ENCODE measurements at regions not wholly inside any gene's neighbourhood (a gene's known extent, or its start where the extent isn't known, plus 50 kb on each side); places are given as distances from the start of the nearest gene placed in this dataset.

DNA sequence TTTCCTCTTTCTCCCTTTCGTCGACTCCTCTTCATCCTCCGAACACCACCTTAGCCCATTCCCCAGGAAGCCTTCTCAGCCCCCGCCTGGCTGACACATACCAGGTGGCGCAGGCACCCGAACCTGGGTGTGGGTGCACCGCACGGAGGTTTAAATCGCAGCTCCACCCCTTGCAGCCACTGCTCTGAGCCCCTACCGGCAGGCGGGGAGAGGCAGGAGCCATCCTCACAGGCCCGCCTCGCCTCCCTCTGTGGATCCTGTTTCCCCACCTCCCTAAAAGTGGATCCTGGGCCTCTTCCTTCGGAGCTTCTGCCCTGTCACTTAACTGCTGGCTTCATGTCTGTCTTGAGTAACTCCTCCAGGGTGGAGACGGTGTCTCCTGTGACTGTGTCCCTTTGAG, 110.7 kb downstream of the OLFM1 start:
- TF ChIP-seq, protein P1, sequence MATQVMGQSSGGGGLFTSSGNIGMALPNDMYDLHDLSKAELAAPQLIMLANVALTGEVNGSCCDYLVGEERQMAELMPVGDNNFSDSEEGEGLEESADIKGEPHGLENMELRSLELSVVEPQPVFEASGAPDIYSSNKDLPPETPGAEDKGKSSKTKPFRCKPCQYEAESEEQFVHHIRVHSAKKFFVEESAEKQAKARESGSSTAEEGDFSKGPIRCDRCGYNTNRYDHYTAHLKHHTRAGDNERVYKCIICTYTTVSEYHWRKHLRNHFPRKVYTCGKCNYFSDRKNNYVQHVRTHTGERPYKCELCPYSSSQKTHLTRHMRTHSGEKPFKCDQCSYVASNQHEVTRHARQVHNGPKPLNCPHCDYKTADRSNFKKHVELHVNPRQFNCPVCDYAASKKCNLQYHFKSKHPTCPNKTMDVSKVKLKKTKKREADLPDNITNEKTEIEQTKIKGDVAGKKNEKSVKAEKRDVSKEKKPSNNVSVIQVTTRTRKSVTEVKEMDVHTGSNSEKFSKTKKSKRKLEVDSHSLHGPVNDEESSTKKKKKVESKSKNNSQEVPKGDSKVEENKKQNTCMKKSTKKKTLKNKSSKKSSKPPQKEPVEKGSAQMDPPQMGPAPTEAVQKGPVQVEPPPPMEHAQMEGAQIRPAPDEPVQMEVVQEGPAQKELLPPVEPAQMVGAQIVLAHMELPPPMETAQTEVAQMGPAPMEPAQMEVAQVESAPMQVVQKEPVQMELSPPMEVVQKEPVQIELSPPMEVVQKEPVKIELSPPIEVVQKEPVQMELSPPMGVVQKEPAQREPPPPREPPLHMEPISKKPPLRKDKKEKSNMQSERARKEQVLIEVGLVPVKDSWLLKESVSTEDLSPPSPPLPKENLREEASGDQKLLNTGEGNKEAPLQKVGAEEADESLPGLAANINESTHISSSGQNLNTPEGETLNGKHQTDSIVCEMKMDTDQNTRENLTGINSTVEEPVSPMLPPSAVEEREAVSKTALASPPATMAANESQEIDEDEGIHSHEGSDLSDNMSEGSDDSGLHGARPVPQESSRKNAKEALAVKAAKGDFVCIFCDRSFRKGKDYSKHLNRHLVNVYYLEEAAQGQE (IDR thresholded peaks at IDR 0.05; ENCODE audit: insufficient read depth in 1 of 2, low read depth in 2 of 2, low read length in 2 of 2) = no peak
- no peak for TF ChIP-seq SIN3A (IDR thresholded peaks at IDR 0.05; ENCODE audit: borderline replicate concordance, insufficient read depth, low read length)
- TF ChIP-seq POLR2AphosphoS5 (IDR thresholded peaks at IDR 0.05; ENCODE audit: low read depth, low read length) = no peak
- no peak for TF ChIP-seq FOXP2 (optimal IDR thresholded peaks at IDR 0.05; ENCODE audit: borderline replicate concordance, extremely low read depth, extremely low read length, insufficient read depth)
